ENCODE measurements at regions not wholly inside any gene's neighbourhood (a gene's known extent, or its start where the extent isn't known, plus 50 kb on each side); places are given as distances from the start of the nearest gene placed in this dataset.
A peak's percentile ranks its signal among the peaks of the same experiment; 100 is the strongest.

DNA sequence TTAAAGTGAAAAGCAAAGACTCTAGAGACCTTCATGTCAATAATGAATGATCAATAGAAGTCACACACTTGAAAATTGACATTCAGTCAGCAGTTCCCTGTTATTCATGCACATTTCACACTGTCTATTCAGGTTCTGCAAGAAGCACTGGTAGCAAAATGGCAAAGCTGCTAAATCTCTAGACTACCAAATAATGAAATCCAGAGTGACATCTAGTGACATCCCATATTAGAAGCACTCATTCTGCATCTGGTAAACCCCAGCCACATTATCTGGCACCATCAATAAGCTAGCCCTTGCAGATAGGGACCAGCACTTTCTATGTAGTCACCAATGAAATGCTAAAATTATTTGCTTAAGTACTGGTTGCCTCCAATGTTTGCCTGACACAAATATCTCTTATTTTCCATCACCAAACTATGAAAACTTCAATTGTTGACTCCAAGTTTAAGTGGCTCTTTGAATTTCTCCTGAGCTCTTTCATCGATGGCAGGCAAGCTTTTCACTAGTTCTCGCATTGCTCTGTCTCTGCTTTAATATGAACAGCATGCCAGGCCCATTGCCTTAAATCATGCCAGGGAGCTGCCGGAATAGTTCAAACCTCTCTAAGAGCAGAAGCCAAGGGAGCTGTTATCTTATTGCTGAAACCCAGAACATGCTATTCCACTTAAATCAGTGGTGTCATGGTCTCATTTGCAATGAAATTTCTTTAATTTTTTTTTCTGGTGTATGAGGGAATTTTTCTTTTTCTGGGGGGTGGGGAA lies 409.9 kb downstream of the MZT1 start:
- peak; percentile 1 for DNase-seq

DNA sequence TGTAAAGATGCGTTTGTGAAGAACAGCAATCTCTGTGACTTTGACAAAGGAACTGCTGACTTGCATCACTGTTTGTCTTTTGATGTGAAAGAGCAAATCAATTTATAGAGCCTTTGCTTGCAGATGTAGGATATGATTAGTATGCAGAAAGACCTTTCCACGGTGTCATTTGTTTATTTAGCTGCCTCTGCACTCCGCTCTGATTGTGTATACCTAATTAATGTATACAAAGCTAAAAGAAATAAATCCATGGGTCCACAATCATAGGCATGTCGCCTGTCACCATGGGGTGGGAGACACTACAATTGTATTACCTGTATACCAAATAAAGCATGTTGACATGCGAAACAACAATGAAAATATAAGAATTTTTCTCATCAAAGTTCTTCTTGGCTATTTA lies 410.7 kb downstream of the MZT1 start:
- no peak for DNase-seq

DNA sequence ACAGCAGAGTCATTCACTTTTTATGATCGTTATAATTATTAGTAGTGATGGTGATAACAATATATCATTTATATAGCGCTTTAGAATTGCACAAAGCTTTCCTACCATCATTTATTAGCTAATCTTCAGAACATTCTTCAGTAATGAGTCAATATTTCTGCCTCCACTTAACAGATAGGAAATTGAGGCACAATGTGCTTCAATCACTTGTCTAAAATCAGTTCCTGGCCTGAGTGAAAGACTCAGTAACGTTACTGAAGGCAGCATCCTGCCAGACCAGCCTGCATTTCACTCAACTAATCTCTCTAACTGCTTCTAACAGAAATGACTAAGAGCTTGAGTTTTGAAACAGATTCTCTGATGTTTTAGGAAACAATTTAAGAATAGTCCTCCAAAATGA lies 412.1 kb downstream of the MZT1 start:
- no peak for DNase-seq

DNA sequence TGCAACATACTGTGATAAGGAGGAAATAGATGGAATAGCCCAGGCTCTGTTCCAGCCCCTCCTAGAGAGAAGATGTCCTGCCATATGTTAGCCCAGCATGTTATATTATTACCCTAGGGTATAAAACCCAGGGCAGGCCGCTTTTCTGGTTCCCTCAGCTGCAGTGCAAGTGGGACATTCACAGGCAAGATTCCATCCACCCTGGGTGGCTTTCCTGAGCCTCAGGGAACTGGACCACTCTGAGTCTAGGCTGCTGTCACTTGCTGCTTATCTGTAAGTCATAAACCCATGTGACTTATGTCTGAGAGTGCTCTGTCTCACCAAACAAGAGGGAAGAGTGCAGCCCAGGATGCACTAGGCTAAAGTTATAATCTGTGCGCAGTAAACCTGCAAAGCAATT lies 413.2 kb downstream of the MZT1 start:
- no peak for DNase-seq

DNA sequence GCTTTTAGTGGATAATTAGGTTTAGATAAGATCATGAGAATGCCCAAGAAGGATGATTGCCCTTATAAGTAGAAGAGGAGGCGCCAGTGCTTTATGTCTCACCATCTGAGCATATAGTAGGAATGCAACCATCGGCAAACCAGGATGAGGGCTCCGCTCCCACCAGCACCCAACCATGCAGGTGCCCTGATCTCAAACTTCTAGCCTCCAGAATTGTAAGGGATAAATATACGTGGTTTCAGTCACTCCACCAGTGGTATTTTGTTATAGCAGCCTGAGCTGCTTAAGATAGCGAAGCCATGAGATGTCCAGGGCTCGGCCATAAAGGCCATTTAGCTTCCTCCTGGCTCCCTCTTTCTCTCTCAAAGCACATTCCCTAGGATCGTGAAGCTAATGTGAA lies 413.9 kb downstream of the MZT1 start:
- no peak for DNase-seq

DNA sequence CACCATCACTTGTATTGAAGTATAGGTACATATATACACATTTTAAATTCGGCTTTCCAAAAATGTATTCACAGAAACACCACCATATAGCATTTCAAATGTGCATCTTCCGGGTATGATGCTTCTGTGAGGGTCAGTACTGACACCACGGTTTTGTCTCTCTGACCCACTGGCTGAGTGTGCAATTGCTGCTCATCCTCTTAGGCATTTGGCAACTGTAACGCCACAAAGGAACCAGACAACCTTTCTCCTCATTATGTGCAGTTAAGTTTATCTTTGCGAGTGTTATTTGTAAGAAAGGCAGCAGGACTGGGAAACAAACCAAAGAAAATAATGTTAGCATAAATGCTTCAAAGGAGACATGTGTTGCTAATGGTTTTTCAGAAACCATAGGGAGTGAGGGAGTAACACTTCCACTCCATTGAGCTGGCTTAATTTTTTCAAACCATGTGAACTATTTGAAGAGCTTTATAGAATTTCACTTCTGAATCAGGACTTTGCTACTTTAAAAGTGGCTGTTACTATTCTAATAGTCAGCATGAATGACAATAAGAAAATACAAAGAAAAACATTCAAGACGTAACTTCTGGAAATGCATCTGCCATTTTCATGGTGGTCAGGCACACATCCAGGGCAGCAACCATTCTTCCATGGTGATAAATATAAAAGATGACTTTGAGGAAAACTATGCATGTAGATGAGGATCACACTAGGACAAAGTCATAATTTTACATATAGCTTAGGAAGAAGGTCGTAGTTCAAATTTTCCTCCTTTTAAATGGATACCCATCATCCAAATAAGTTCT lies 423.3 kb downstream of the MZT1 start:
- no peak for DNase-seq

DNA sequence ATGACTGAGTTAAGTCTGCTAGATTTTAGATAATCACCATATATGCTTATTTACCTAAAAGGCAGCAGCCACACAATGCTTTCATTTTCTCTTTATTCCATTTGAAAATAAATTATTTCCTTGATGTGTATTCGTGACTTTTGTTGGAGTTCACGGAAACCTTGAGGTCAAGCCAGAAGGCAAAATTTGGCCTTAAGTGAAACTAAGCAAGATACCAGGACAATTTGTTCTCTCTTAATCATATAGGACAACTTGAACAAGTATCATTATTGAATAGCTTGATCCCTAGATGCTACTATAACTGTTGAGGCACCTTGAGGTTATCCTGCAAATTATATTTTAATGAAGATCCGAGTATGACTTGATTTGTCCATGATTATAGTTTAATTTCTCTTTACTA lies 429.2 kb upstream of the DACH1 start:
- DNase-seq = no peak

DNA sequence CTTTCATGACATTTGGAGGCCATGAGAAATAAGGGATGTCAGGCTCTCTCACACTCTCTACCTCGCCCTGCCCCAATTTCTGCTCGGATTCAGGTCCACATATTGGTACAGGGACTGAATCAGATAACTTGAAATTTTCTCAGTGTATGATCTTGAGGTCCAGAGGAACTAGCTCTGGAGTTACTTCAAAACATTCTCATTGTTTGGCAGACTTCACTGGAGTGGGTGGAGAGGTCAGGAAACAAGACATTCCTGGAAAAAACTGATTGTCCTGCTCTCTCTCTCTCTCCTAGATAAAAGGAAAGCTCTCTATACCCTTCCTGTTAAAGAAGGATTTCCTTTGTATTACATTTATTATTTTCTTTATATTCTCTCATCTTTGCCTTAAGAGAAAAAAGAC lies 428.1 kb upstream of the DACH1 start:
- DNase-seq = no peak

DNA sequence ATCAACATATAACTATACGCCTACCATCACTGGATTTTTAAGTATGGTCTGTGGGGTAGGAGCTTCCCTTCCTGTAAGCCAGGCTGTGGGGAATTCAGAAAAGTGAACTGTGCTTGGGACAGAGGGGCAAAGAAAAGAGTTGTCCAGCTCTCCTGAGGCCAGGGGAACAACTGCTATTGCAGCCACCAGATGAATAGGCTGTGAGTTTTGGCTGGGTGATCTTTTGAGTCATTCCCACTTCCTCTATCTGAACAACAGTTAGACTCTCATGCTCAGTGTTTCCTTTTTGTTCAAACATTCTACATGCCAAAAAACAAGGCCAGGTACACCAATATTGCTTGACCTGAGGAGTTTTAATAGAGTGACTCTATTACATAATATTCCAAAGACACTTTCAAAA lies 426.2 kb upstream of the DACH1 start:
- no peak for DNase-seq

DNA sequence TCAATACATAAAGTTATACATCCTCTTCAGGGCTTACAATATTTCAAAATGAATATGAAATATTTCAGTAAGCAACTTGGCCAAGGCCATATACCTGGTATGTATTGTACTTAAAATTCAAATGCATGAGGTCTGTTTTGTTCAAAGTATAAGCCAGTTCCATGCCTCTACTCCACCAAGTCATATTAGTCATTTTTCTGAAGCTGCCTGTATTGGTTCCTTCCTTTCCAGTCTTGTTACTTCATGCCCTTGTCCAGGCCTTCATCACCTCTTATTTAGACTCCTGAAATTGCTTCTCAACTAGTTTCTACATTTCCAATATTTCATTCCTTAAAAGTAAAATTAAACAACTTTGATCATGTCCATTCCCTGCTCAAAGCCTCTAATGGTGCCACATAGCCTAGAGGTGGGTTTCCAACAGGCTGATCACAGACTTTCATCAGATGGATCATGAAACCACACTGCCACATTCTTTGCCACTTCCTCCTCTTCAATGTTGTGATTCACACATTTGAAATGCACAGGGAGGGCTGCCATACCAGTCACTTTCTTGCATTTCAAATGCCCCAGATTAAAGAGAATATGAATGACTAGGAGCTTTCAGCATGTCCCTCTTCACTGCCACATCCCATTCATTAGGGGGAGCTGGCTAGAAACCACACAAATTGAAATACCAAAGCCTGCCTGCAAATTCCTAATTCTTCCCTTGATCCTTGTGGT lies 424.1 kb upstream of the DACH1 start:
- DNase-seq = peak; percentile 27

DNA sequence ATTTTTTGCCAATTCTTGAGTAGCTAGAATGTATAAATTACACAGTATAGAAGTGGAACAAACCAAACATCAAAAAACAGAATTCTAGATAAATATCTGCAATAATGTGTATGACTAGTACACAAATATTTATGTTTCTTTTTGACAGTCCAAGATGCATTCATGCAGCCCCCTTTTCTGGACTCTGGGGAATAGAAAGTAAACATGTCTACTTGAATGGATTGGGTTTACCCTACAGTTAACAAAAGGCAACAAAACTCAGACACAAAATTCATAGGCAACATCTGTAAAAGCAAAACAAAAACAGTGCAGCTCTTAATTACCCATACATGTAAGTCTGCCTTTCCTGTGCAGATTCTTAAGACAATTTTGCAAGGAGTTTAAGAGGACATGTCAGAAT lies 419.4 kb upstream of the DACH1 start:
- no peak for DNase-seq

DNA sequence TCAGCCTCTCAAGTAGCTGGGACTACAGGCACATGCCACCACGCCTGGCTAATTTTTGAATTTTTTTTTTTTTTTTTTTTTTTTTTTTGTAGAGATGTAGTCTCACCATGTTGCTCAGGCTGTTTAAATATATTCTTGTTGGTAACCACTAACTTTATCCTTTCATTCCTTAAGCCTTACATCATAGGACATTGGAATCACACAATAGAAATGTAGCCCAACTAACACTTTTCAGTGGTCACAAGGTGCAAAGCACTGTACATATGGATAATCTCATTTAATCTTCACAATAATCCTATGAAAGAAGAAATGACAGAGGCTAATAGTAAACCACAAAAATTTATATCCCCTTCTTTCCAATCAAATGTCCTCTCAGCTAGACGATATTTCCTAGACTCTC lies 417.8 kb upstream of the DACH1 start:
- no peak for DNase-seq

DNA sequence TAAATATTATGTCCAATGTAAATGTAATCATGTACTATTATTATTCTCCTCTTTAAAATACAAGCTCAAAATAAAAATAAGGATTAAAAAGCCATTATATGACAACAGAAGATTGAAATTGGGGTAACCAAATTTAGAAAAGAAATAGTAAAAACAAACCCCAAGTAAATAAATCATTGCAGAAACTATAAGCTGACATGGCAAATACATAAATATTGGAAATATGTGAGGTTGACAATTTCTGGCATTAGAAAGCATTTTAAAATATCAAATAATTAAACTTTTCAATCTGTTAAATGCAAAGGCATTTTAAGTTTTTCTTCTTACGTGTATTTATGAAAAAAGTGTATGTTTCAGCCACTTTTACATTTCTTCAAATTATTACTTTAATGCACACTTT lies 394.7 kb upstream of the DACH1 start:
- DNase-seq = no peak

DNA sequence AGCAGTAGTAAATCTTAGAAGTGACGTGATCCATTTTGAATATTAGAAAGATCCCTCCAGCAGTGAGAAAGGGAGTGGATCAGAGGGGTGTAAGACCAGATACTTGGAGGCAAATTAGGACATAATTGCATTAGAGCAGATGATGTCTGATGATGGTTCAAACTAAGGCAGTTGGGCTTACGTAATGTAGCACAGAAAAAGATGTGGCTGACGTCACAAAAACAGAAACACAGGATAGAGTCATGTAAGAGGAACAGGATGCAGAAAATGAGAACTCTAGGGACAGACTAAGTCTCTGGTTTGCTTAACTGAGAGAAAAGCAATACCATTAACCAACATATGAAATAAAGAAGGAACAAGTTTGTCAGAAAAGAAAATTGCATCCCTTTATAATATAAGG lies 392.5 kb upstream of the DACH1 start:
- peak; percentile 5 for DNase-seq

DNA sequence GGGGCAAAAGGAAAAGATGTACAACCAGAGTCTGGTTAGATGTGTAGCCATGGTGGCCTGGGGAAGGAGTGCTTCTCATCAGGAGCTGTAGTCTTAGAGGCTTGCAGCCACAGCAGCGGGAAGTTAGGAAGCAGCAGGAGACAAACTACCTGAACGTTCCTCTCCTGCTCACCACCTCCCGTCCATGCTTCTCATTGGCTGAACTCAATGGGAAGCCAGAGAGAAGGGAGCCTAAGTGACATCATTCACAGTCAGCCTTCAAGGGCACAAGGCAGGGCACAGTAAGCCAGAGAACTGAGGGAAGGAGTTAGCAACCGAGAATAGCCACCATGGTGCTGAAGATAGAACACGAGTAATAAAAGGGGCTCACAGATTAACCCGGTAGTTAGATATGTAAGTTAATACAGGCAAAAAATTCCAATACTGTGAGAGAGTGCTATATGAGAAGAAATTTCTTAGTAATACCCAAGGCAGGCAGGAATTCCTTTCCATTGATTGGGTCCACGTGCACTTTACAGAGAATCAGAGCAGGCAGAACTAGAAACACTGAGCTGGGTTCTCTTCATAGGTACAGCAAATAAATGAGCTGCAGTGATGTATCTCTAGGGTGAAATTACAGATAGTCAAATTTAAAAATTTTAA lies 391.5 kb upstream of the DACH1 start:
- no peak for DNase-seq

DNA sequence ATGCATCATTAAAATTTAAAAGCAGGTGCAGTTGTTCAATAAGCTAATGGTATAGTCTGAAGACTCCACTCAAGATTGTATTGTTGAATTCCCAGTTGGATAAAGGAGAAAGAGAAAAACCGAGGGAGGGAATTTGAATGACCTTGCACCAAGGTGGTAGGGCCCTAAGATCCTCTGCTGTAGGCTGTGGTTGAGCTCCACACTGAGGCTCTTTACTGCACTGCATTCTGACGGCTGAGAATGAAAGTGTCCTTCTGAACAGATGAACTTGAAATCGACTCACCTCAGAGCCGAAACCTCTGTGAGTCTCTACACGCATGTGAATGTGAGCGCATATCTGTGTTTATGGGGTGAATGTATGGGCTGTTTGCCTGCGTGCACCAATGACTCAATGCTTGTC lies 388.9 kb upstream of the DACH1 start:
- DNase-seq = peak; percentile 37

DNA sequence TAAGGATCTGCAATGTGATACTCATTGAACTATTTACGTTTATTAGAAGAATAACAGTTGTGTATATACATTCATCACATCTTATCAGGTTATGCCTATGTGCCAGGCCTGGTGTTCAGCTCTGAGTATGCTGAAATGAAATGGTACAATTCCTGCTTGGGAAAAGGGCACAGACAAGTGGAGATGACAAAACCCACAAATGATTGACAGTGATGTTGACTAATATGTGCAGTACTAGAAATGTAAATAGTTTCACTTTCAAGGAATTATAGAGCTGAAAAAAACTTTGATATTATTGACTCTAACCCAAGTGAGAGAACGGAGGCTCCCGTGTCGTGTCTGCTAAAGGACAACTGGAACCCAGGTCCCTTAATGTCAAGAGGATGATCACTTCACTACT lies 386.8 kb upstream of the DACH1 start:
- no peak for DNase-seq

DNA sequence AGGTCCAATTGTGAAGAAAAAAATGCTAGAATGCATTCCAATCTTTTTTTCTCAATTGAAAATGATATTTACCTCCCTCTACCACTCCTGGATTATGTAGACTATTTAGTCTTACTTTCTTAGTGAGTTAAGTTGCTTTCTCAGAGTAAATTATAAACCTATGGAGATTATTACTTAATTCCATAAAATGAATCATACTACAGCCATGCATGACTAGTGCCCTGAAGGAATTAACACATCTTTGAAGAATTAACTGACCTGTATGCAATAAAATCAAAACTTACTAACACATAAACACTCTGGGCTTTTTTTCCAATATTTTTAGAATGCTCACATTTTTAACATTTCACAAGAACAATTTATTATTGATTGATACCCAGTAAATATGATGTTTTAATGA lies 379.4 kb upstream of the DACH1 start:
- DNase-seq = no peak

DNA sequence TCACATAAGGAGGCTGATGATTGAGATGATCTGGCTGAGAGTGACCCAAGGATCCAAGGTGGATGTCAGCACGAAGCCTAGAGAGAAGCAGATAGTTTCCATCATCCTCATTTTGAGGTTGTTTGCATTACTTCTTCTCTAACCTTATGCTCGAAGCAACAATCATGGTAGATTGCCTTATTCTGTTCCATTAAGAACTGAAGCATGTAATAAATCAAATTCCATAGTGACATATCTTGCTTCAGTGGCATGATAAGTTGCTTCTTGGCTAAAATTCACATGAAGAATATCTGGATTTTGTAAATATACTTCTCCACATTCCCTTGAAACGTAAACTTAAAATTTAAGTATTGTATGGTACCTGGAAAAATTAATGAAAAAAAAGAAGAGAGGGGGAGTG lies 377.8 kb upstream of the DACH1 start:
- no peak for DNase-seq

DNA sequence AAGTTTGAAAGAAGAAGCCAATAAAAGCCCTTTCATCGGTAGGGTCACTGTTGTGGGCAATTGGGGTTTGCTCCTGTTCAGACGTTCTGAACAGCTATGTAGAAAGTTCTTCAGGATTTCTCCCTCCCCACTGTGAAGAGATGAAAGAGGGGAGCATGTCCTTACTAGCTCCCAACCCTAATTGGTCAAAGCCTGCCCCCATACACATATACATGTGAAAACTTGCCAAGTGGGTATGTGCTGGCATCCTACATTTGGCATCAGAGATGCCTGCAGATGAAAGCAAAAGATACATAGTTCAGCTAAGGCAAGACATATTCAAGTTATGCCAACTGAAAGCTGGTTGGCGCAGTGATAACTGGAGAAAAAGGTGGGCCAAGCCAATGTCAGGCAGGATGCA lies 363.1 kb upstream of the DACH1 start:
- no peak for DNase-seq

DNA sequence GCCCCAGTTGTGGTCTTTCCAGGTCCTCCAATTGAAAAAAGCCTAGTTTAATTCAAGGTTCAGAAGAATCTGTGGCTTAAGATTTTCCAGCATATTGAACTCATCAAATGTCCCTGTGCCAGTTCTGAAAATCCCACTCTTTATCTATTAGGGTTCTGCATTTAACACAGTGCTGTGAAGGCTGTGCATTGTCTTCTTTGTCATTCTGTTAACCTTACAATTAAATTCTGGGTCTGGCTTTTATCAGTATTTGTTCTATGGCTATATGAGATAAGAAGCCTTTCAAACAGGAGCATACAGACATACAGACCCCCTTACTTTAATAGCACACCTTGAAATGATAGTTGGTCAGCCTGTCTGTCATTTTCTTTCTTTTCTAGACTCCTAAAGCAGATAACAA lies 362.1 kb upstream of the DACH1 start:
- DNase-seq = no peak

DNA sequence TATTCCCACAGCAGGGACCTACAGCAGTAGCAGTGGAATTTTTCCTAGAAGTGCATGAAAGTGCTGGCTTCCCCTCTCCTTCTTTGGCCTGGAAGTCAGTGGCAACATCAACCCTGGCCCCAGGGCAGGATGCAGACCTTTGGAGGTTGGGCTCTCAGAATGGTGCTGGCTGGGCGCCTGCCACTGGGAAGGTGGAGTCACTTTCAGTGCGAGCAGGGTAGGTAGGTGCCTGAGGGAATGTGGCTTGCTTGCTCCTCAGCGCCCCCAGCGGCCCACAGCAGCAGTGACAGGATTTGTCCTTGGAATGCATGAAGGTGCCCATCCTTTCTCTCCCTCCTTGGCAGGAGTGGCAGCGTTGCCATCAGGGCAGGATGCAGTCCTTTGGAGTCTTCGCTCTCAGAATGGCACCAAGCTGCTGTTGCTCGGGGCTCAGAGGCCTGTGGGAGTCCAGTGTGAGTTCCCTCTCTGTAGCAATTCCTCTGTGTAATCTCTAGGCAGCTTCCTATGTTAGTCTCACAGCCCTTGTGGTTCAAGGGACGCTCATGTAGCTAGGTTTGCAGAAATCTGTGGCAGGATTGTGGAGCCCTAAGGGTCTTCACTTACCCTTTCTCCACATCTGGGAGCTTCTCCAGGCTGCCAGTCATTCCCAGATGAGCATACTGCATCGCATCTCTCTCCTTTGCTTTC lies 354.4 kb upstream of the DACH1 start:
- peak; percentile 37 for DNase-seq

DNA sequence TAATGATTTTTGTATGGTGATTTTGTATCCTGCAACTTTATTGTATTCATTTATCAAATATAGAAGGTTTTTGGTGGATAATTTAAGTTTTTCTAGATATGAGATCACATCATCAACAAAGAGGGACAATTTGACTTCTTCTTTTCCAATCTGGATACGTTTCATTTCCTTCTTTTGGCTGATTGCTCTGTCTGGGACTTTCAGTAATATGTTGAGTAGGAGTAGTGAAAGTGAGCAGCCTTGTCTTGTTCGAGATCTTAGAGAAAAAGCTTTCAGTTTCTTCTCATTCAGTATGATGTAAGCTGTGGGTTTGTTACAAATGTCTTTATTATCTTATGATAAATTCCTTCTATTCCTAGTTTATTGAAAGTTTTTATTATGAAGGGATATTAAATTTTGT lies 352.0 kb upstream of the DACH1 start:
- DNase-seq = no peak

Measured in hematopoietic multipotent progenitor cell treated with erythropoietin and hydrocortisone succinate and interleukin-3 and kit ligand, for 4 days (in vitro differentiated cells).